Naive thymus-derived CD8-positive, alpha-beta T cell (primary cell): ENCODE measurements at regions not wholly inside any gene's neighbourhood (a gene's known extent, or its start where the extent isn't known, plus 50 kb on each side); places are given as distances from the start of the nearest gene placed in this dataset.

Experiments used
- ATAC-seq, 2 donors: fragments of 150-1000 bp; cut with Tn5 transposase in 1 of 2; sonication (Bioruptor Pico), chemical (Tn5 transposase) in 1 of 2; 1 replicate in 1 of 2; 2 replicates in 1 of 2; pipeline ENCODE4 v1.10.0; 2021; ENCODE audit warnings: mild to moderate bottlenecking in 2 of 2, moderate library complexity in 2 of 2
- POLR2A ChIA-PET: fragments of 350-600 bp; sonication (Branson Sonifier 250); formaldehyde crosslinking; loops from one replicate; lab custom pipeline; 2021; ENCODE audit warnings: antibody characterized with exemption; lab: Charles Lee
- DNase-seq, 10 donors: peaks; one replicate each; pipeline versions ENCODE4 v3.0.0 to v3.0.0-alpha.2; 2020 to 2022
- H3K27ac Mint-ChIP-seq, 10 donors: one replicate each; pipeline ENCODE4 v1.8.0; 2020 to 2022; ENCODE audit warnings: mild to moderate bottlenecking in 10 of 10, mixed read lengths in 10 of 10, moderate library complexity in 4 of 10, inconsistent platforms in 1 of 10
- H3K27me3 Mint-ChIP-seq, 5 donors: one replicate each; pipeline ENCODE4 v1.8.0; 2021 to 2022; ENCODE audit warnings: mixed read lengths in 5 of 5
- H3K36me3 Mint-ChIP-seq, 3 donors: one replicate each; pipeline ENCODE4 v1.8.0; 2020 to 2022; ENCODE audit warnings: mixed read lengths in 3 of 3, mild to moderate bottlenecking in 2 of 3, inconsistent platforms in 1 of 3
- H3K4me1 Mint-ChIP-seq, 4 donors: one replicate each; pipeline ENCODE4 v1.8.0; 2021 to 2022; ENCODE audit warnings: mixed read lengths in 4 of 4
- H3K4me3 Mint-ChIP-seq, 10 donors: one replicate each; pipeline ENCODE4 v1.8.0; 2020 to 2022; ENCODE audit warnings: mild to moderate bottlenecking in 10 of 10, mixed read lengths in 10 of 10, moderate library complexity in 6 of 10, inconsistent platforms in 1 of 10
- H3K9me3 Mint-ChIP-seq, 9 donors: one replicate each; pipeline ENCODE4 v1.8.0; 2020 to 2022; ENCODE audit warnings: mixed read lengths in 9 of 9, mild to moderate bottlenecking in 3 of 9, inconsistent platforms in 1 of 9, moderate library complexity in 1 of 9

DNA sequence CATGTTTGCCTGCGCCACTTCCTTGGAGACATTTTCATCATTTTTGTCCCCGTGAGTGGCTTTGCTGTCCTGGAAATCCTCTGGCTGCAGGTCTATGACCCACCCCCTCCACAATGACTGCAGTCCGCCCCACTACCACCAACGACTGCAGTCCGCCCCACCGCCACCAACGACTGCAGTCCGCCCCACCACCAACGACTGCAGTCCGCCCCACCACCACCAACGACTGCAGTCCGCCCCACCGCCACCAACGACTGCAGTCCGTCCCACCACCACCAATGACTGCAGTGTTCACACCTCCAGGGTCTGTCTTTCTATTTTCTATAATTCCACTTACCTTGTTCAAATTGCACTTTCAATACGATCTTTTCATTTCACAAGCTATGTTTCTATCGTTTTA, 820.7 kb upstream of the SALL3 start:
- Mint-ChIP-seq H3K4me3 (no peak overlapping the region), H3K4me1 (no peaks in the 10 kb centered on the region), H3K27ac (no peak overlapping the region), H3K9me3 (peaks cover 0 to 17% (median 1%) of the 10 kb centered on the region in 9 donors), H3K36me3 (no peaks in the 10 kb centered on the region), H3K27me3 (peaks cover 0 to 7% (median 0%) of the 10 kb centered on the region in 5 donors)
- ATAC-seq (no peak), DNase-seq (no peak)
- POLR2A ChIA-PET, result no interaction called here

DNA sequence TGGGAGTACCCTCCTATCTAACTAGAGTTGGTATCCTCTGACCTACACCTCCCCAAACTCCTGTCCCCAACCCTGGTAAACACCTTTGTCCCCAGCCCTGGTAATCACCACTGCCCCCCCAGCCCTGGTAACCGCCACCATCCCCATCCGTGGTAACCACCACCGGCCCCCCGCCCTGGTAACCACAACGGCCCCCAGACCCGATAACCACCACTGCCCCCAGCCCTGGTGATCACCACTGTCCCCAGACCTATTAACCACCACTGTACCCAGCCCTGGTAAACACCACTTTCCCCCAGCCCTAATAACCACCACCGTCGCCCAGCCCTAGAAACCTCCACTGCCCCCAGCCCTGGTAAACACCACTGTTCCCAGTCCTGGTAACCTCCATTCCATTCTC, 820.2 kb upstream of the SALL3 start:
- Mint-ChIP-seq H3K27ac (no peak overlapping the region), H3K36me3 (no peaks in the 10 kb centered on the region), H3K27me3 (peaks cover 0 to 8% (median 0%) of the 10 kb centered on the region in 5 donors), H3K4me1 (no peaks in the 10 kb centered on the region), H3K4me3 (no peak overlapping the region), H3K9me3 (peaks cover 0 to 17% (median 1%) of the 10 kb centered on the region in 9 donors)
- POLR2A ChIA-PET, result no interaction called here
- ATAC-seq (no peak), DNase-seq (no peak)

DNA sequence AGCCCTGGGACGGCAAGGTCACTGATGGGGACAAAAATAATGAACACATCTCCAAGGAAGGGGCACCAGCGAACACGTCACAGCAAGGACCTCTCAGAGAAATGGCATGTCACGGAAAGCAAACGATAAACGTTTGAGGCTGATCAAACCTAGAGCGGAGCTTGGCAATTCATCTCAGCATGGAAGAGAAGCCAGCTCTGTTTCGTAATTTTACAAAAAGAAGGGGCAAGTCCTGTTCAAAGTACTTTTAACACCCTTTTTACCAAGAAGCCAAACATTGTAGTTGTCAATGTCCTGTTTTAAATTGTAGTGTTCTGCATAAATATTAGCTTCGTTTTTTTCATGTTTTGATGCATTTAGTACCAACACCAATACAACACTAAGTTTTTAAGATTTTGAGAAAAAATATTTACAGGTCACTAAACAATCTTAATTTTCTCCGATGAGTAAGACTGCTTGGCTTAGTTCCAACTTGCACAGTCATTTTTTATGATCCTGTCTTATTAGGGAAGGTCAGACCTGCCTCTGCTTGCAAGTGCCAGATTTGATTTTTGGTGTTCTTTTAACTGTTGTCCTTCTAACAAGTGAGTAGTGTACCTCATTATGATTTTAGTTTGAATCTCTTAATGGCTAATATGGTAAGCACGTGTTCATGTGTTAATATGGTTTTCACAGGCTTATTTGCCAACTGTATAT, 818.5 kb upstream of the SALL3 start:
- Mint-ChIP-seq H3K27me3 (peaks cover 0 to 18% (median 2%) of the 10 kb centered on the region in 5 donors), H3K36me3 (no peaks in the 10 kb centered on the region), H3K4me1 (no peaks in the 10 kb centered on the region), H3K4me3 (no peak overlapping the region), H3K27ac (no peak overlapping the region), H3K9me3 (peaks cover 0 to 17% (median 1%) of the 10 kb centered on the region in 9 donors)
- ATAC-seq (no peak), DNase-seq (no peak)
- POLR2A ChIA-PET, result no interaction called here

DNA sequence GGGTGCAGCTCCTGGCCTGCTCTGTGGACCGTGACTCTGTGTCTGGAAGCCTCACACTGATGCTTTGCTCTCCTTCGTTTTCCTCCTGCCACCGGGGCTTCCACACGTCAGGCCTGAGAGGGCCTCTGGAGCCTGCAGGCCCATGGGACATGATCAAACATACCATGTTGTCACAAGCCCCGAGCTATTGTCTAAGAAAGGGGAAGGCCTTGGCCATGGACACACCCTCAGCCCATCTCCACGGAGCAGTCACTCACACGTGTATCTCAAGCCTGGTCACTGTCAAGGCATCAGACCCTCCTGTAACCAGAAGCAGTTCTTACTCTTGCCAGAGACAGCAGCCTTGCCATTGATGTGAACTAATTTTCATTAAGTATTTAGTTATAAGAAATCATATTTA, 814.1 kb upstream of the SALL3 start:
- no peak for DNase-seq
- Mint-ChIP-seq H3K27ac (no peak overlapping the region), H3K9me3 (peaks cover 0 to 3% (median 0%) of the 10 kb centered on the region in 9 donors), H3K36me3 (no peaks in the 10 kb centered on the region), H3K4me3 (no peak overlapping the region), H3K4me1 (peaks cover 0 to 6% (median 0%) of the 10 kb centered on the region in 4 donors), H3K27me3 (peaks cover 0 to 18% (median 4%) of the 10 kb centered on the region in 5 donors)
- POLR2A ChIA-PET, result no interaction called here
- no peak for ATAC-seq

DNA sequence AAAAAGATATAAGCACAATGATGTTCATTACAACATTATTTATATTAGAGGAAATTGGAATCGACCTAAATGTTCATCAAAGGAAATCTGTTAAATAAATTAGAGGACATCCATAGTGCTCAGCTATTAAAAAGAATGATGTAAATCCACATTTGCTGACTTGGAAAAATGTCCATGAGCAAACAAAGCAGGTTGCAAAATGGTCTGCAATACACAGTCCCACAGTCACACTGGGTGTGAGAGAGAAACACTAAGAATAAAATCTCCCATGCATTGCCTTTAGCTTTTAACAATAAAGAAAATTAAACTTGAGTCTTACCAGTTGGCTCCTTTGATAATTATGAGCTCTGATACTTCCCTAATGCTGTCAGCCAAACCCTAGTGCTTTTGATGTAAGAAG, 811.1 kb upstream of the SALL3 start:
- POLR2A ChIA-PET, result no interaction called here
- Mint-ChIP-seq H3K27ac (no peak overlapping the region), H3K4me3 (no peak overlapping the region), H3K36me3 (no peaks in the 10 kb centered on the region), H3K27me3 (peaks cover 0 to 18% (median 4%) of the 10 kb centered on the region in 5 donors), H3K4me1 (peaks cover 0 to 6% (median 0%) of the 10 kb centered on the region in 4 donors), H3K9me3 (peaks cover 0 to 2% (median 0%) of the 10 kb centered on the region in 9 donors)
- DNase-seq, result no peak
- no peak for ATAC-seq

DNA sequence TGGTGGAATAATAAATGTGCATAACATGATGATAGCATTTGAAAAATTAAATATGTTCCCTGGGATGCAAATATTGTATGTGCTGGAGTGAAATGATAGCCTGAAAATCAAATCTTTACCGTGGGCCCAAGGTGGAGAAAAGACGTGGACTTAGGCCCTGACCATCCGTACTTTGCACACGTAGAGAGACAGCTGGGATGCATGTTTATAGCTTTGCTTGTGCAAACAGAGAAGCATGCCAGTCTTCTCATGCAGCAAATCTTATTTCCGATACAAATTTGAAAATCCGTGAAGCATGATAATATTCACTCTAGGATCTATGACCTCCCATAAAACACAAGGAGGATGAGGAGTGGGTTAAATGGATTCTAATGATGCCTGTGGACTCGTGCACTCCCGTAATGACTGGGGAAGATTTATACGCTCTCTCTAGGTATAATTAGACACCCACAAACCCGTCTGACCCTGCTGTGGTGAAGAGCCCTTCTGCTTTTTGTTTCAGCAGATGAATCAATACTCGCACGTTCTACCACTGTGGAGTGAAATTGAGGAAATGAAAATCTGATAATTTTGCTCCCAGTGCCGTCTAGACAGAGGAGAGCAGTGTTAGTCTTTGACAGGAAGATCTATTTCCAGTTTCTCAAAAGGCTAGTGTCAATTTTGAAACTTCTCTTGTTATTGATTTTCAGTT, 810.3 kb upstream of the SALL3 start:
- peaks cover 0 to 6% (median 0%) of the 10 kb centered on the region in 4 donors for H3K4me1 Mint-ChIP-seq
- H3K27me3 Mint-ChIP-seq, result peaks cover 0 to 17% (median 4%) of the 10 kb centered on the region in 5 donors
- H3K4me3 Mint-ChIP-seq, result no peak overlapping the region
- DNase-seq (no peak), ATAC-seq (no peak)
- H3K27ac Mint-ChIP-seq, result no peak overlapping the region
- H3K36me3 Mint-ChIP-seq, result no peaks in the 10 kb centered on the region
- POLR2A ChIA-PET, result no interaction called here
- H3K9me3 Mint-ChIP-seq, result peaks cover 0 to 2% (median 0%) of the 10 kb centered on the region in 9 donors

DNA sequence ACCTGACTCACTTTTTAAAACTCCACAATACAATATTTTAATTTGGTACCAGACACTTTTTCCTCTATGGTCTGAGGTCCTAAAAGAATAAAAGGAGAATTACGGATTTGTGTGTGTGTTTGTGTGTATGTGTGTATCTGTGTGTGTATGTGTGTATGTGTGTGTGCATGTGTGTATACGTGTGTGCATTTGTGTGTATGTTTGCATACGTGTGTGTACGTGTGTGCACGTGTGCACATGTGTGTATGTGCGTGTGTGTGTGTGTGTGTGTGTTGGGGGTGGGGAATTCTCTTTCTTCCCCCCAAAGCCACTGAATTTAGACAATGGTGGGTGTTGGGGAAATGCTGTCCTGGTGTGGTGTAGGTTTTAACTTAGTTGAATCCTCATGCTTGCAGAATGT, 807.7 kb upstream of the SALL3 start:
- Mint-ChIP-seq H3K27ac (no peak overlapping the region), H3K27me3 (peaks cover 0 to 22% (median 2%) of the 10 kb centered on the region in 5 donors), H3K9me3 (peaks cover 0 to 10% (median 2%) of the 10 kb centered on the region in 9 donors), H3K4me1 (peaks cover 0 to 6% (median 0%) of the 10 kb centered on the region in 4 donors), H3K36me3 (no peaks in the 10 kb centered on the region), H3K4me3 (no peak overlapping the region)
- POLR2A ChIA-PET, result no interaction called here
- DNase-seq (no peak), ATAC-seq (no peak)

DNA sequence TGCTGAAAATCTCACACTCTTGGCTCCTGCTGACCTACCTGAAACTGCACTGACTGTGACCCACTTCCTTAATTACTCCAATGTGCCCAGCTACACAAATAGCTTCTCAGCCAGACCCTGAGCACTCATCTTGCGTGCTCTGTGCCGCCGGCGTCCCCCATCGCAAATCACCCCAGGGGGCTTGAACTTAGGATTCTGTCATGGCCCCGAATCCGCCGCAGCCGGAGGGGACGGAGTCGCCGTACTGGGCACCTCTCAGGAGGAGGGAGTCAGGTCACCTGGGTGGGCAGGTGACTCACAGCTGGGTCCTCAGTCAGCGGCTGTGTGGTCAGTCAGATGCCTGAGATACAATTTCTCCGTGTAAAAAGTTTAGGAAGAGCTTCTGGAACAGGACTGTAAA, 804.9 kb upstream of the SALL3 start:
- POLR2A ChIA-PET, result no interaction called here
- no peak overlapping the region for H3K27ac Mint-ChIP-seq
- ATAC-seq (no peak), DNase-seq (no peak)
- H3K36me3 Mint-ChIP-seq, result no peaks in the 10 kb centered on the region
- H3K4me3 Mint-ChIP-seq, result no peak overlapping the region
- H3K27me3 Mint-ChIP-seq, result peaks cover 0 to 22% (median 0%) of the 10 kb centered on the region in 5 donors
- peaks cover 0 to 18% (median 0%) of the 10 kb centered on the region in 9 donors for H3K9me3 Mint-ChIP-seq
- peaks cover 0 to under 1% (median 0%) of the 10 kb centered on the region in 4 donors for H3K4me1 Mint-ChIP-seq

DNA sequence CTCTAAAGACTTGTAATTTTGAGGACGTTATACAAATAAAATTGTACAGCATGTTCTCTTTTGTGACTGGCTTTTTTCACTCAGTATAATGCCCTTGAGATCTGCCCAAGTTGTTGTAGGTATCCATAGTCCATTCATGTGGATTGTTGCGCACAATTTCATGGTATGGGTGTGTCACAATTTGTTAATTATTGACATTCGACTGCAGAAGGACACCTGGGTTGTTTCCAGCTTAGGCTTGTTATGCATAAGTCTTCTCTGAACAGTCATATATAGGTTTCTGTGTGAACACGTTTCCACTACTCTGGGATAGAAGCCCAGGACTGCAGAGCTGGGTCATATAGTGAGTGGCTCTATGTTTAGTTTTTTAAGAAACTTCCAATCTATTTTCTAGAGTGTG, 800.8 kb upstream of the SALL3 start:
- no peak for DNase-seq
- ATAC-seq, result no peak
- Mint-ChIP-seq H3K27ac (no peak overlapping the region), H3K36me3 (peaks cover 0 to 7% (median 0%) of the 10 kb centered on the region in 3 donors), H3K4me1 (no peaks in the 10 kb centered on the region), H3K27me3 (peaks cover 0 to 22% (median 0%) of the 10 kb centered on the region in 5 donors), H3K4me3 (no peak overlapping the region), H3K9me3 (peaks cover 10 to 40% (median 22%) of the 10 kb centered on the region in 9 donors)
- POLR2A ChIA-PET, result no interaction called here

DNA sequence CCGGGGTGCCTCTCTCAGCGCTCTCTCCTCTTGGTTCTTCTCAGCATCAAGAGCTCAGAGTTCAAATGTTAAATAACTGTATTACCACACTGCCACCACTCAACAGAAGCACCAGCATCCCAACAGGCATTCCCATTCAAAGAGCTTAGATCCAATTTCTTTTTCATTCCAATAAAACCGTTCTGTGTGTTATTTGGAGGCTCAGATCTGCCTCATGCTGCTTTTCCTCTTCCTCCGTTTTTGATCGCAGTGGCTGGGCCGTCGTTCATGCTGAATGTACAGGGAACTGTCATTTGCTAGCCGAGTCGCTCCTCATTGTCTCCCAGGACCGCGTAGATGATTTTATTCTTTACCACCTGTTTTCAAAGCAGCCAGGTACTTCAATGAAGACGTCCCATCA, 798.9 kb upstream of the SALL3 start:
- H3K27ac Mint-ChIP-seq, result no peak overlapping the region

DNA sequence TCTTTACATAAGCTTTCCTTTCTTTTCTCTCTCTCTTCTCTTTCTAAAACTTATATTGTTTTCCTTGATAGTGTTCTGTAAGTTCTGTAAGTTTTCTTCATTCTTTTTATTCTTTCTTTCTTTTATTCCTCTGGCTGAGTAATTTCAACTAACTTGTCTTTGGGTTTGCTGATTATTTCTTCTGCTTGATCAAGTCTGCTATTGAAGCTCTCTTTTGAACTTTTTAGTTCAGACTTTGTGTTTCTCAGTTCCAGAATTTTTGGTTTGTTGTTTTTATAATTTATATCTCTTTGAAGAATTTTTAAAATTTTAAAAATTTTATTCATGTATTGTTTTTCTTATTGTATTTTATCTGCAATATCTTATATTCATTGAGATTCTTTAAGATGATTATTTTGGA, 795.8 kb upstream of the SALL3 start:
- Mint-ChIP-seq H3K36me3 (peaks cover 0 to 8% (median 0%) of the 10 kb centered on the region in 3 donors), H3K4me1 (no peaks in the 10 kb centered on the region), H3K27ac (no peak overlapping the region), H3K4me3 (no peak overlapping the region), H3K9me3 (peaks cover 10 to 28% (median 21%) of the 10 kb centered on the region in 9 donors), H3K27me3 (peaks cover 0 to 4% (median 0%) of the 10 kb centered on the region in 5 donors)
- ATAC-seq, result no peak
- POLR2A ChIA-PET, result no interaction called here
- no peak for DNase-seq

More for the DNA sequence above, 798.9 kb upstream of the SALL3 start:
- ATAC-seq, result no peak
- peaks cover 0 to 8% (median 0%) of the 10 kb centered on the region in 3 donors for H3K36me3 Mint-ChIP-seq
- no peak for DNase-seq
- H3K27me3 Mint-ChIP-seq, result peaks cover 0 to 10% (median 0%) of the 10 kb centered on the region in 5 donors
- H3K4me1 Mint-ChIP-seq, result no peaks in the 10 kb centered on the region
- peaks cover 10 to 38% (median 24%) of the 10 kb centered on the region in 9 donors for H3K9me3 Mint-ChIP-seq
- no peak overlapping the region for H3K4me3 Mint-ChIP-seq
- POLR2A ChIA-PET, result no interaction called here

DNA sequence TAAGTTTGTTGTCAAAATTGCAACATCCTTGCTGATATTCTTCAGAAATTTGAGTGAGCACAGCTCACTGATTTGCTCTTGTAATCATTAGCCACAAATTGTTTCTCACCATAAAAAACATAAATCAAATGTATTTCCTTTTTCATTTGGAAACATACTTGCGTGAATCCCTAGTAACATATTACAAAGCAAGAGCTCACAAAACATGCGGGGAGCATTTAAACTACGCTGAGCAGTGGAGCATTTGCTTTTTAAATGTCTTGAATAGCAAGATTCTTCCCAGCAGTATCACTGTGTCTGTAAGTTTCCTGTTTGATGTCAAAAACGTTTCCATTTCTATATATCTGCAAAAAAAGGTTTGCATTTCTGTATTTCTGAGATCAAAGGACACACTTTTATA, 788.3 kb upstream of the SALL3 start:
- H3K27me3 Mint-ChIP-seq, result no peaks in the 10 kb centered on the region
- no peak overlapping the region for H3K4me3 Mint-ChIP-seq
- POLR2A ChIA-PET, result no interaction called here

DNA sequence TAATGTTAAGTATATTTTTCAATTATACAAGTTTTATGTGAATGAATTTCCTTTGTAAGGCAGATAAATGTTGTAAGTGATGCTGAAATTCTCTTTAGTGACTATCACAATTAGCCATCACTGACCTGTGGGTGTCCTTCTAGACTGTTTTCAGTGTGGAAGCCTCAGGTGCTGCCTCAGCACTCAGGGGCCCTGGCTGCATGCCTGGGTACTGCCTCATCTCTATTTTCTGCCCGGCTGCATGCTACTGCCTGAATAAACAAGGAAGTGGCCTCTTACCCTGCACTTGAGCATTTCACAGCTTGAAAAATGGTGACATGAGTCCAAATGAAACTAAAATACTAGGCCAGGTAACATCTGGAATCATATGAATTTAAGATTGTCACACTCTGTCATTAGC, 787.6 kb upstream of the SALL3 start:
- Mint-ChIP-seq H3K27me3 (no peaks in the 10 kb centered on the region), H3K27ac (no peak overlapping the region)
- POLR2A ChIA-PET, result no interaction called here

More for the DNA sequence above, 788.3 kb upstream of the SALL3 start:
- Mint-ChIP-seq H3K9me3 (peaks cover 0 to 9% (median 0%) of the 10 kb centered on the region in 9 donors), H3K36me3 (no peaks in the 10 kb centered on the region), H3K4me1 (no peaks in the 10 kb centered on the region), H3K27ac (no peak overlapping the region)
- no peak for ATAC-seq
- DNase-seq, result no peak

More for the DNA sequence above, 787.6 kb upstream of the SALL3 start:
- no peak for DNase-seq
- ATAC-seq, result no peak
- Mint-ChIP-seq H3K4me3 (no peak overlapping the region), H3K4me1 (no peaks in the 10 kb centered on the region), H3K36me3 (no peaks in the 10 kb centered on the region), H3K9me3 (peaks cover 0 to 9% (median 0%) of the 10 kb centered on the region in 9 donors)
